ENCODE measurements at regions not wholly inside any gene's neighbourhood (a gene's known extent, or its start where the extent isn't known, plus 50 kb on each side); places are given as distances from the start of the nearest gene placed in this dataset.

DNA sequence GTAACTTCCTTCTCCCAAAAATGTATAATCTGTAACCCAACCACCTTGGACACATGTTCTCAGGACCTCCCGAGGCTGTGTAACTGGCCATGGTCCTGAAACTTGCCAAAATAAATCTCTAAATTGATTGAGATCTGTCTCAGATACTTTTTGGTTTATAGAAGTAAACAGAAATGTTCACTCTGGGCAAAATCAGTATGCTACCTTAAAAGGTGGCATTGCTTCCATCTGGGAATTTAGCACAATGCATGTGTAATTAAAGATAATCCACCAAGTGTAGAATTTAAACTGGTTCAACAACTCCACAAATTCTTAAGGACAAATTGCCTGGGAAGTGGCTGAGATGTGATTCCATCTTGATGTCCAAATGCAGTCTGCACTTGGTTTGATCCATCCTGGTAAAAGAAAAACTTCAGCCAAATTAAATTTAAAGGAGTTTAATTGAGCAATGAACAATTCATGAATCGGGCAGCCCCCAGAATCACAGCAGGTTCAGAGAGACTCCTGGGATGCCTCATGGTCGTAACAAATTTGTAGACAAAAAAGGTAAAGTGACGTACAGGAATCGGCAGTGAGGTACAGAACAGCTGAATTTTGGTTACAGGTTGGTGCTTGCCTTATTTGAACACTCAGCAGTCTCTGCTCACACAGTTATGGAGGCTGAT, 102.6 kb upstream of the PFKP start:
- Histone ChIP-seq H3K23me2 (ENCODE audit: insufficient read length, low read depth, low read length, poor library complexity, severe bottlenecking) (no peaks in the 10 kb centered on the region), H3K56ac (ENCODE audit: insufficient read length, low read depth, low read length) (no peak overlapping the region), H2BK5ac (ENCODE audit: insufficient read length, low read length) (no peak overlapping the region), H4K20me1 (ENCODE audit: control insufficient read depth, insufficient read depth, insufficient read length) (no peaks in the 10 kb centered on the region), H2BK20ac (ENCODE audit: low read depth, low read length, poor library complexity, severe bottlenecking) (no peak overlapping the region), H2AFZ (ENCODE audit: low read length) (no peak overlapping the region), H4K91ac (ENCODE audit: insufficient read length, low read depth, low read length) (no peak overlapping the region), H3K14ac (ENCODE audit: insufficient read depth, low read length) (no peak overlapping the region), H2AK5ac (ENCODE audit: insufficient read length, low read length) (no peak overlapping the region), H3K27me3 (ENCODE audit: insufficient read depth, low read length) (no peaks in the 10 kb centered on the region), H3K9ac (ENCODE audit: extremely low read depth, insufficient read length, low read length) (no peak overlapping the region), H3K4me1 (ENCODE audit: insufficient read depth, low read length) (peaks cover 3% of the 10 kb centered on the region; the same call in 1 of the 2 replicates), H3K23ac (ENCODE audit: insufficient read length, low read depth, low read length) (no peak overlapping the region), H4K5ac (ENCODE audit: insufficient read length, low read depth, low read length) (no peak overlapping the region), H3K9me3 (ENCODE audit: control insufficient read depth, low read depth, low read length) (no peaks in the 10 kb centered on the region), H3K79me2 (ENCODE audit: insufficient read depth, low read length) (0 out of 2 replicates have a peak, but pooled peaks cover 1% of the 10 kb centered on the region), H3K79me1 (ENCODE audit: insufficient read depth, low read depth, low read length, poor library complexity, severe bottlenecking) (no peaks in the 10 kb centered on the region), H3K18ac (ENCODE audit: insufficient read length, low read depth, low read length) (no peak overlapping the region), H3K4ac (ENCODE audit: low read depth, low read length) (no peak overlapping the region), H2BK12ac (ENCODE audit: insufficient read length, low read depth, low read length) (no peak overlapping the region), H4K8ac (replicated peaks; ENCODE audit: insufficient read length, low read depth, low read length) (no peak overlapping the region), H3T11ph (ENCODE audit: low read length) (no peak overlapping the region), H3K4me2 (ENCODE audit: insufficient read depth, insufficient read length, low read length) (peak overlapping the region; percentile 22), H2BK120ac (ENCODE audit: low read depth, low read length, poor library complexity, severe bottlenecking) (no peak overlapping the region), H3K27ac (ENCODE audit: insufficient read length, low read depth, low read length) (no peak overlapping the region), H2BK15ac (ENCODE audit: low read depth, low read length) (no peak overlapping the region)
- H3K36me3 Mint-ChIP-seq (ENCODE audit: insufficient read depth in 1 of 3, low read depth in 3 of 3): peaks cover 15 to 42% (median 28%) of the 10 kb centered on the region in 3 experiments
- no peak overlapping the region; a peak in 1 of 5 replicates for H3K4me3 Mint-ChIP-seq
- H3K4me1 Mint-ChIP-seq: peaks cover 25 to 34% of the 10 kb centered on the region in 2 experiments
- TF ChIP-seq CTCF (conservative IDR thresholded peaks at IDR 0.05): no peak
- WGBS (ENCODE audit: extremely low coverage, insufficient read length, low lambda C conversion rate): no CpG with 5 or more reads among the region's 5 CpGs
- peak overlapping the region; percentile 0 to 79 (median 77); a peak in 6 of 7 replicates for H3K27ac Mint-ChIP-seq
- no peak for DNase-seq
- H3K9me3 Mint-ChIP-seq: peaks cover 32 to 39% of the 10 kb centered on the region in 2 experiments
- H3K27me3 Mint-ChIP-seq (ENCODE audit: low read depth): peaks cover 6% of the 10 kb centered on the region; the same call in 1 of the 2 replicates
